Panc1 (cell line): ENCODE measurements at regions not wholly inside any gene's neighbourhood (a gene's known extent, or its start where the extent isn't known, plus 50 kb on each side); places are given as distances from the start of the nearest gene placed in this dataset.

ENCODE experiments used
- ATAC-seq: fragments of 200-7000 bp; cut with Tn5 transposase; 2 replicates; pipeline ENCODE4 v1.9.1; 2020; ENCODE audit warnings: mild to moderate bottlenecking, moderate library complexity
- BruUV-seq: library from RNA; stranded (reverse); fragments of 400-500 nt; replicated peaks from 2 replicates; lab custom pipeline; 2021; lab: Mats Ljungman, UMichigan
- CTCF ChIA-PET: fragments of 300-600 bp; sonication (Branson Sonifier 250); formaldehyde crosslinking; loops from one replicate; lab custom pipeline; 2022; ENCODE audit warnings: antibody characterized with exemption; lab: Charles Lee
- POLR2A ChIA-PET: fragments of 300-600 bp; sonication (Branson Sonifier 250); formaldehyde crosslinking; loops from one replicate; lab custom pipeline; 2022; ENCODE audit warnings: antibody characterized with exemption; lab: Charles Lee
- DNase-seq: peaks from one replicate; pipeline ENCODE4 v3.0.0-alpha.2; 2010; ENCODE audit warnings: low read depth, low spot score
- H3K27ac ChIP-seq: 2 replicates; pipeline ENCODE4 v1.5.1; 2011; ENCODE audit warnings: mild to moderate bottlenecking, low read length, inconsistent platforms
- H3K27me3 ChIP-seq: fragments of 200-500 bp; sonication (Bioruptor generic); 2 replicates; pipeline ENCODE4 v1.6.0; 2014; ENCODE audit warnings: low read length, inconsistent platforms; ENCODE audit not compliant: control insufficient read depth, insufficient read depth
- H3K36me3 ChIP-seq: fragments of 200-500 bp; sonication (Bioruptor generic); 2 replicates; pipeline ENCODE4 v1.5.1; 2014; ENCODE audit warnings: inconsistent platforms, mild to moderate bottlenecking, low read length, moderate library complexity; ENCODE audit not compliant: control insufficient read depth, insufficient read depth
- H3K4me1 ChIP-seq: 2 replicates; pipeline ENCODE4 v1.5.1; 2011; ENCODE audit warnings: inconsistent platforms, mild to moderate bottlenecking, low read length, moderate library complexity; ENCODE audit not compliant: control insufficient read depth, insufficient read depth
- H3K4me3 ChIP-seq, 2 experiments: 2 replicates each; pipeline ENCODE4 v1.5.1; 2011 to 2012; ENCODE audit warnings: low read depth in 2 of 2, low read length in 2 of 2, mild to moderate bottlenecking in 2 of 2, inconsistent platforms in 1 of 2, moderate library complexity in 1 of 2
- H3K9me3 ChIP-seq: fragments of 200-500 bp; sonication (Bioruptor generic); 2 replicates; pipeline ENCODE4 v1.5.1; 2014; ENCODE audit warnings: low read depth, mild to moderate bottlenecking, inconsistent platforms, low read length, moderate library complexity; ENCODE audit not compliant: control insufficient read depth, insufficient read depth
- CTCF ChIP-seq: fragments of 450-650 bp; IDR thresholded peaks from 2 replicates; pipeline ENCODE4 v1.5.1; 2017; ENCODE audit warnings: mild to moderate bottlenecking
- POLR2AphosphoS5 ChIP-seq: IDR thresholded peaks from 2 replicates; pipeline ENCODE4 v1.6.1; 2012; ENCODE audit warnings: mild to moderate bottlenecking, low read depth, low read length, moderate library complexity
- REST ChIP-seq, 2 experiments: IDR thresholded peaks; 2 replicates each; pipeline ENCODE4 v1.6.1; 2011 to 2012; ENCODE audit warnings: low read depth in 2 of 2, control low read depth in 1 of 2, low read length in 1 of 2, mild to moderate bottlenecking in 1 of 2, moderate library complexity in 1 of 2; ENCODE audit not compliant: insufficient read depth in 1 of 2
- SIN3A ChIP-seq: IDR thresholded peaks from 2 replicates; pipeline ENCODE4 v1.6.1; 2012; ENCODE audit warnings: low read depth, mild to moderate bottlenecking, low read length, moderate library complexity, borderline replicate concordance; ENCODE audit not compliant: insufficient read depth
- TCF7L2 ChIP-seq: IDR thresholded peaks from 2 replicates; pipeline ENCODE4 v1.6.1; 2011; ENCODE audit warnings: mild to moderate bottlenecking, low read depth, low read length, inconsistent platforms
- in situ Hi-C: cut with HindIII; loops from 2 replicates; pipeline ENCODE4 v1.10.0; 2016; ENCODE audit warnings: low sequenced_read_pairs, low pct_unique_long_range_greater_than_20kb
- intact Hi-C: fragments of 100-400 bp; cut with micrococcal nuclease; formaldehyde crosslinking; loops from one replicate; pipeline ENCODE4 v1.10.0; 2022; ENCODE audit not compliant: unreplicated experiment

GRCh38 chr6:149224399-149224798 is 93.1 kb upstream of the TAB2 start:
- intact Hi-C loops: no loop called here
- POLR2A ChIA-PET: no interaction called here
- BruUV-seq: no TSS peak

DNA sequence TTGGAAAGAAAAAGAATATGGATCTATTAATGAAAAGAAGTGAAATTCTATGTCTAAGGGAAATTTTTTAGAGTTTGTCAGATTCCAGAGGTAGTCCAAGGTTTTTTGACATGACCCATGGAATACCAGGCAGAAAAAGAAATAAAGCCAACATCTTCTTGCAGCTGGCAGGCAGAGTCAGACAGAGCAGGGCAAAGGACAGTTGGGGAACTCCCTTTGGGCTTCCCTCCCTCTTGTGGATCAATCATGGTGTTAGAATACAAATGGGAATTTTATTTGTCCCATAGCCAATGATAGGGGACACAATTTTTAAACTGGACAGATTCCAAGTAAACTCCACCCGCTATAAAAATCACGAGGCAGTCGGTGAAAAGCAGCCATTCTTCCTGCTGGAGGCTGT is 92.1 kb upstream of the TAB2 start:
- DNase-seq: no peak
- Histone ChIP-seq H3K4me3 (no peak overlapping the region), H3K27ac (no peak overlapping the region), H3K27me3 (no peaks in the 10 kb centered on the region), H3K36me3 (no peaks in the 10 kb centered on the region), H3K9me3 (no peaks in the 10 kb centered on the region), H3K4me1 (no peaks in the 10 kb centered on the region)
- POLR2A ChIA-PET: no interaction called here
- in situ Hi-C loops (no loop called here), intact Hi-C loops (no loop called here)
- BruUV-seq: no TSS peak
- CTCF ChIA-PET: no interaction called here
- TF ChIP-seq REST (IDR thresholded peaks at IDR 0.05; ENCODE audit: insufficient read depth in 1 of 2, low read depth in 2 of 2, low read length in 1 of 2) (no peak), CTCF (no peak), POLR2AphosphoS5 (no peak), TCF7L2 (no peak)
- ATAC-seq: no peak

More at GRCh38 chr6:149224399-149224798, 93.1 kb upstream of the TAB2 start:
- Histone ChIP-seq H3K27me3 (no peaks in the 10 kb centered on the region), H3K4me1 (no peaks in the 10 kb centered on the region), H3K36me3 (no peaks in the 10 kb centered on the region), H3K9me3 (no peaks in the 10 kb centered on the region), H3K4me3 (no peak overlapping the region), H3K27ac (no peak overlapping the region)
- CTCF ChIA-PET: no interaction called here
- in situ Hi-C loops: no loop called here
- TF ChIP-seq POLR2AphosphoS5: no peak
- DNase-seq (no peak), ATAC-seq (no peak)

DNA sequence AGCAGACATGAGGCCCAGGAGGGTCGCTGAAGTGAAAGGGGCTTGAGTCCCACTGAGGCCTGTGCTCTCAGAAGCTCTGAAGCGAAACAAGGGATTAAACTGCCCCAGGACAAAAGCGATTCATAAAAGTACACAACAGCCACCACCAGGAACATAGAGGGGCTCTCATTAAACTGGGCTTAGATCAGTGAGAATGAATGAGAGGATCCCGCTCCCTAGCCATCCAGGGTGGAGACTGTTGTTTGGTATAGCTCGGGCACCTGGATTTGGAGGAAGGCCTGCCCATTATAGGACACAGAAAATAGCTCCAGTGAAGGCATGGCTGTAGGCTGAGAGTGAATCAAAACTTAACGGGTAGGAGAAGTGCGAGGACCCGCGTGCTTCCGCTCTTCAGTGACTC is 91.6 kb upstream of the TAB2 start:
- H3K27ac ChIP-seq: no peak overlapping the region
- no TSS peak for BruUV-seq
- intact Hi-C loops: no loop called here
- H3K36me3 ChIP-seq: no peaks in the 10 kb centered on the region
- POLR2A ChIA-PET: no interaction called here
- no peak overlapping the region for H3K4me3 ChIP-seq
- ATAC-seq (no peak), DNase-seq (no peak)
- no peaks in the 10 kb centered on the region for H3K9me3 ChIP-seq
- in situ Hi-C loops: no loop called here
- no peak for TF ChIP-seq SIN3A
- H3K4me1 ChIP-seq: no peaks in the 10 kb centered on the region
- no peaks in the 10 kb centered on the region for H3K27me3 ChIP-seq
- CTCF ChIA-PET: no interaction called here
